Ovary (tissue), 7 donors: ENCODE measurements at regions not wholly inside any gene's neighbourhood (a gene's known extent, or its start where the extent isn't known, plus 50 kb on each side); places are given as distances from the start of the nearest gene placed in this dataset.

Experiments used
- DNase-seq, 5 donors: peaks; one replicate each; pipeline ENCODE4 v3.0.0-alpha.2; 2019 to 2020
- H3K27ac ChIP-seq, 2 donors: fragments of 200-600 bp; one replicate each; pipeline versions ENCODE4 v1.5.1 to v1.8.0; 2019 to 2022
- H3K27me3 ChIP-seq: fragments of 200-600 bp; one replicate; pipeline ENCODE4 v1.8.0; 2022
- H3K36me3 ChIP-seq: fragments of 200-600 bp; sonication (generic); one replicate; pipeline ENCODE4 v1.5.1; 2019
- H3K4me1 ChIP-seq: one replicate; pipeline ENCODE4 v1.8.1; 2013; ENCODE audit warnings: mild to moderate bottlenecking, moderate library complexity; ENCODE audit not compliant: insufficient read depth
- H3K4me3 ChIP-seq: fragments of 200-600 bp; sonication (generic); one replicate; pipeline ENCODE4 v1.5.1; 2017
- H3K9me3 ChIP-seq, 2 donors: fragments of 200-600 bp in 1 of 2; sonication (generic) in 1 of 2; one replicate each; pipeline versions ENCODE4 v1.5.1 to v1.8.1; 2013 to 2019; ENCODE audit warnings: mild to moderate bottlenecking in 1 of 2, moderate library complexity in 1 of 2
- EP300 ChIP-seq: sonication (generic); formaldehyde crosslinking; IDR thresholded peaks from one replicate; pipeline ENCODE4 v1.6.1; 2017; ENCODE audit warnings: antibody characterized with exemption
- POLR2A ChIP-seq: fragments of 450-650 bp; IDR thresholded peaks from one replicate; pipeline ENCODE4 v1.6.1; 2017; ENCODE audit warnings: antibody characterized with exemption, mild to moderate bottlenecking, moderate library complexity
- WGBS, 3 donors: extraction: QIAGEN DNeasy Blood & Tissue Kit in 1 of 3; methylation state at CpG; one replicate each; pipeline versions ENCODE4 v1.1.5 to v1.1.7; 2013 to 2017; 5-methylcytosine and 5-hydroxymethylcytosine counted together
- intact Hi-C, 4 donors: fragments of 100-400 bp; cut with DNase I; formaldehyde crosslinking; loops; one replicate each; pipeline versions ENCODE4 v1.11.0 to v1.15.1; 2022 to 2023
- TF ChIP-seq, protein P1 (sequence below), 3 donors: fragments of 450-650 bp in 2 of 3; fragments of 200-600 bp in 1 of 3; IDR thresholded peaks; one replicate each; pipeline versions ENCODE4 v1.5.1 to v1.8.0; 2016 to 2022; ENCODE audit warnings: antibody characterized with exemption in 3 of 3, mild to moderate bottlenecking in 1 of 3
- donor health status: DM: no; HTN: no; CAD: no; lungs with moderate emphysema.
- donor health status: DM: no; HTN: no; CAD: no.
- donor health status: Bipolar disorder and iron deficiency.
- donor health status: DM: no; HTN: no; CAD: no.
- donor health status: DM: yes; HTN: yes; CAD: no.

DNA sequence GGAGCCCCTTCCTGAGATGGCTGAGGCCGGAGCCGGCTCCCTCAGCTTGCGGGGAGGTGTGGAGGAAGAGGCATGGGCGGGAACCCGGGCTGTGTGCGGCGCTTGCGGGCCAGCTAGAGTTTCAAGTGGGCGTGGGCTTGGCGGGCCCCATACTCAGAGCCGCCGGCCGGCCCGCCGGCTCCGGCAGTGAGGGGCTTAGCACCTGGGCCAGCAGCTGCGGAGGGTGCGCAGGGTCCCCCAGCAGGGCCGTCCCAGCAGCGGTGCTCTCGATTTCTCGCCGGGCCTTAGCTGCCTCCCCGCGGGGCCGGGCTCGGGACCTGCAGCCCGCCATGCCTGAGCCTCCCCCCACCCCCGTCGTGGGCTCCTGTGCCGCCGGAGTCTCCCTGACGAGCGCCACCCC, 67.9 kb upstream of the SLC28A3 start:
- 93 to 98% (median 96%) methylated on average over 24 to 34 of the region's 34 CpGs for WGBS, 3 donors
- H3K4me3 ChIP-seq: no peak overlapping the region
- peaks cover 5% of the 10 kb centered on the region for H3K4me1 ChIP-seq
- H3K36me3 ChIP-seq: no peaks in the 10 kb centered on the region
- H3K27ac ChIP-seq: no peak overlapping the region
- H3K9me3 ChIP-seq: no peaks in the 10 kb centered on the region
- TF ChIP-seq, protein P1, sequence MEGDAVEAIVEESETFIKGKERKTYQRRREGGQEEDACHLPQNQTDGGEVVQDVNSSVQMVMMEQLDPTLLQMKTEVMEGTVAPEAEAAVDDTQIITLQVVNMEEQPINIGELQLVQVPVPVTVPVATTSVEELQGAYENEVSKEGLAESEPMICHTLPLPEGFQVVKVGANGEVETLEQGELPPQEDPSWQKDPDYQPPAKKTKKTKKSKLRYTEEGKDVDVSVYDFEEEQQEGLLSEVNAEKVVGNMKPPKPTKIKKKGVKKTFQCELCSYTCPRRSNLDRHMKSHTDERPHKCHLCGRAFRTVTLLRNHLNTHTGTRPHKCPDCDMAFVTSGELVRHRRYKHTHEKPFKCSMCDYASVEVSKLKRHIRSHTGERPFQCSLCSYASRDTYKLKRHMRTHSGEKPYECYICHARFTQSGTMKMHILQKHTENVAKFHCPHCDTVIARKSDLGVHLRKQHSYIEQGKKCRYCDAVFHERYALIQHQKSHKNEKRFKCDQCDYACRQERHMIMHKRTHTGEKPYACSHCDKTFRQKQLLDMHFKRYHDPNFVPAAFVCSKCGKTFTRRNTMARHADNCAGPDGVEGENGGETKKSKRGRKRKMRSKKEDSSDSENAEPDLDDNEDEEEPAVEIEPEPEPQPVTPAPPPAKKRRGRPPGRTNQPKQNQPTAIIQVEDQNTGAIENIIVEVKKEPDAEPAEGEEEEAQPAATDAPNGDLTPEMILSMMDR (IDR thresholded peaks at IDR 0.05): no peak
- TF ChIP-seq POLR2A: no peak
- TF ChIP-seq EP300: no peak
- H3K27me3 ChIP-seq: no peaks in the 10 kb centered on the region
- no peak for DNase-seq
- intact Hi-C loops: no loop called here

DNA sequence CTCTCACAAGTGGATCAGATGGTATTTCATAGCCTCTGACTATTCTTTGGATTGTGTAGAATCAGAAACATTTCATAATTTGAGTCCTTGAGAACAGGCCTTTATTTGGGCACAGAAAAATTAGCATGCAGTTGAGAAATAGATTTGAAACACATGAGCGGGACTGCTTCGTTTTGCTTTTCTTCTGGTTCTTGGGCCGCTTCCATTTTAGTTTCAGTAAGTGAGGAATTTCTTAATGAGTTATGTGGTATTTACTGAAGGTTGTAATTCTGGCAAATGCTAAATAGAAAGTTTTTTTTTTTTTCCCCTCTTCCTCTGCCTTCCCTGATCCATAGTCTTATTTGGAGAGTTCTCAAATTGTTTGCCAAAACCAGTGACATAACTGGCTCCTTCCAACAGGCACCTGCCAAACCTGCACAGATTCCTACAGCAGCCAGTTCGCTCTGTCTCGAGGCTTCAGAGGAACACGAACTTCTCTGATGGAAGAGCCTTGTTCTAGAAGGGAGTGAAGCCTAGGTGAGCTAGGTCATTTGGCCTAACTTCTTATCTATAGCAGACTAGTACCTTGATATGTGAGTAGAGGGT, 71.2 kb upstream of the SLC28A3 start:
- WGBS, 3 donors: 20 to 25% (median 20%) methylated on average over 6 of the region's 6 CpGs
- H3K9me3 ChIP-seq: no peaks in the 10 kb centered on the region
- H3K4me1 ChIP-seq: peaks cover 5% of the 10 kb centered on the region
- H3K27ac ChIP-seq: peak overlapping the region in 1 of 2 donors; percentile 53
- intact Hi-C loops: loop anchor here in 1 of 4 donors (5.0 kb wide), 1 partner anchor 366 kb away; no protein-coding TSS in a partner anchor
- no peak overlapping the region for H3K4me3 ChIP-seq
- TF ChIP-seq EP300: no peak
- no peaks in the 10 kb centered on the region for H3K27me3 ChIP-seq
- no peak for DNase-seq
- no peaks in the 10 kb centered on the region for H3K36me3 ChIP-seq

DNA sequence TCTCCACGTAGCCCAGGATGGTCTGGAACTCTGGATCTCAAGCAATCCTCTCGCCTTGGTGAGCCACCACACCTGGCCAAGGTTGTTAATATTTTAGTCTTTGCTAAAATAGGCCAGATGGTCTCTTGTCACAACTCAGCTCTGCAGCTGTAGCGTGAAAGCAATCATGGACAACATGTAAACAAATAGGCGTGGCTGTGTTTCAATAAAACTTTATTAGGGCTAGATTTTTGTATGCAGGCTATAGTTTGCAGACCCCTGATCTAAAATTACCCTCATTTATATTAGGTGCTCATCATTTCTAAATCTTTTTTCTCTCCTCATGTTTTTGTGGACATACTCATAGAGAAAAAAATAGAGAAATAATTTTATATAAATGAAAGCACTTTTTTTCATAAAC, 72.1 kb upstream of the SLC28A3 start:
- Histone ChIP-seq H3K4me1 (peaks cover 5% of the 10 kb centered on the region), H3K9me3 (no peaks in the 10 kb centered on the region), H3K27ac (no peak overlapping the region), H3K27me3 (no peaks in the 10 kb centered on the region), H3K36me3 (no peaks in the 10 kb centered on the region), H3K4me3 (no peak overlapping the region)
- intact Hi-C loops: loop anchor here in 1 of 4 donors (5.0 kb wide), 1 partner anchor 365 kb away; no protein-coding TSS in a partner anchor
- 92 to 96% (median 94%) methylated on average over 4 of the region's 4 CpGs for WGBS, 3 donors
- no peak for DNase-seq
- TF ChIP-seq POLR2A: no peak
- TF ChIP-seq, protein P1 (IDR thresholded peaks at IDR 0.05): no peak

DNA sequence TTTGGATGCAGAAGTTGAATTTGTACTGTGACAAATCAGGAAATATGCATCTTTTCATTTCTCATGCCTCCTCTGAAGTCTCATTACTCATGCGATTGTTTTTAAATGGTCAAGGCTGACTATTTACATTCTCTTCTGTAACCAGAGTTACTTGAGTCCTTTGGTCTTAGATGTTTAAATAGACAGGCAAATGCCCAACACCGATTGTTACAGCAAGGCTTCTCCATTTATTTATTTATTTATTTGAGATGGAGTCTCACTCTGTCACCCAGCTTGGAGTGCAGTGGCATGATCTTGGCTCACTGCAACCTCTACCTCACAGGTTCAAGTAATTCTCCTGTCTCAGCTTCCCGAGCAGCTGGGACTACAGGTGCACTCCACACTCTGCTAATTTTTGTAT, 72.7 kb upstream of the SLC28A3 start:
- Histone ChIP-seq H3K4me3 (no peak overlapping the region), H3K27me3 (no peaks in the 10 kb centered on the region), H3K27ac (no peak overlapping the region), H3K4me1 (peaks cover 5% of the 10 kb centered on the region), H3K9me3 (no peaks in the 10 kb centered on the region), H3K36me3 (no peaks in the 10 kb centered on the region)
- no peak for DNase-seq
- TF ChIP-seq POLR2A: no peak
- TF ChIP-seq, protein P1 (IDR thresholded peaks at IDR 0.05): no peak
- no peak for TF ChIP-seq EP300
- intact Hi-C loops: loop anchor here in 1 of 4 donors (5.0 kb wide), 1 partner anchor 364 kb away; no protein-coding TSS in a partner anchor
- 45 to 66% (median 51%) methylated on average over 3 of the region's 3 CpGs for WGBS, 3 donors

DNA sequence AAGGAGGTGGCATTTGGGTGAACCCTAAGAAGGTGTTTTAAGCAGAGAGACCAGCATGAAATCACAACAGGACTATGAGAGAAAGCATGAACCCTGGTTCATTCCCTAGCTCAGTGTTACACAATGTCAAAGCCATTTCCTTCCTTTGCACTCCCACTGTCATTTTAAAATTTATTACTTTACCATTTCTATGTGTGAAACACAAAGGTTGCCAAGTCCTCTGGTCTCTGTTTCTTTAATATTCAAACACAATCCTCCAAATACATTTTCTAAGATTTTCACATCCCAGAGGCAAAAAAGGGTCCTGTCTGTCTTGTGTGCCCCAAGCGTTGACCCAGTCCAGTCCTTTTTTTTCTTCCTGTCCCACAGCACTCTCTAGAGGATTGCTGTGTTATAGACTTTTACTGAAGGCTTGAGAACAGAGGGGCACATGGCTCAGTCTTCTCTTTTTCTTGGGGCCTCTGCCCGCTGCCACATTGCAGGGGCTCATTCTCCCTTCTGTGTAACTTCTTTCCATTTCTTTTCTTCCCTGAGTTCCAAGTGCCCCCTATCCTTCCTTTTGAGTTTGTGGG, 78.6 kb upstream of the SLC28A3 start:
- WGBS, 3 donors: 62 to 74% (median 73%) methylated on average over 2 of the region's 2 CpGs
- TF ChIP-seq POLR2A: no peak
- no peak for DNase-seq
- Histone ChIP-seq H3K27me3 (no peaks in the 10 kb centered on the region), H3K9me3 (no peaks in the 10 kb centered on the region), H3K4me1 (no peaks in the 10 kb centered on the region), H3K27ac (no peak overlapping the region), H3K36me3 (no peaks in the 10 kb centered on the region), H3K4me3 (no peak overlapping the region)
- intact Hi-C loops: no loop called here
